Thymus (tissue), 11 donors: ENCODE measurements at regions not wholly inside any gene's neighbourhood (a gene's known extent, or its start where the extent isn't known, plus 50 kb on each side); places are given as distances from the start of the nearest gene placed in this dataset.
"Not testable (repeated sequence)": the region's sequence is repeated elsewhere in the genome, so short reads cannot be mapped to it uniquely, and the experiment has no call there.

Source experiments
- DNase-seq, 9 donors: peaks; one replicate each; pipeline ENCODE4 v3.0.0-alpha.2; 2013; ENCODE audit warnings: low spot score in 9 of 9, low read depth in 6 of 9, missing footprints in 1 of 9
- H3K27ac ChIP-seq, 2 donors: one replicate each; pipeline ENCODE4 v1.5.1; 2013; ENCODE audit warnings: control low read depth in 1 of 2, low read depth in 1 of 2, low read length in 1 of 2, mild to moderate bottlenecking in 1 of 2, moderate library complexity in 1 of 2
- H3K27me3 ChIP-seq, 2 donors: one replicate each; pipeline ENCODE4 v1.5.1; 2013; ENCODE audit warnings: low read length in 1 of 2; ENCODE audit not compliant: control insufficient read depth in 2 of 2, insufficient read depth in 1 of 2
- H3K36me3 ChIP-seq, 2 donors: one replicate each; pipeline ENCODE4 v1.5.1; 2013; ENCODE audit warnings: low read length in 1 of 2, mild to moderate bottlenecking in 1 of 2, moderate library complexity in 1 of 2; ENCODE audit not compliant: control insufficient read depth in 2 of 2, insufficient read depth in 2 of 2
- H3K4me1 ChIP-seq, 2 donors: one replicate each; pipeline ENCODE4 v1.5.1; 2013; ENCODE audit warnings: low read length in 2 of 2; ENCODE audit not compliant: control insufficient read depth in 2 of 2, insufficient read depth in 2 of 2
- H3K4me3 ChIP-seq, 2 donors: one replicate each; pipeline ENCODE4 v1.5.1; 2013; ENCODE audit warnings: low read length in 2 of 2, control low read depth in 1 of 2, mild to moderate bottlenecking in 1 of 2
- H3K9me3 ChIP-seq, 2 donors: one replicate each; pipeline ENCODE4 v1.5.1; 2013; ENCODE audit warnings: low read length in 1 of 2, mild to moderate bottlenecking in 1 of 2; ENCODE audit not compliant: control insufficient read depth in 2 of 2, insufficient read depth in 1 of 2
- WGBS: extraction: QIAGEN DNeasy Blood & Tissue Kit; methylation state at CpG from one replicate; pipeline ENCODE4 v1.1.7; 2013; 5-methylcytosine and 5-hydroxymethylcytosine counted together
- donor health status: healthy.

- H3K4me1 ChIP-seq = no peaks in the 10 kb centered on the region
- H3K9me3 ChIP-seq = peaks cover 0 to 21% of the 10 kb centered on the region in 2 donors
- no peaks in the 10 kb centered on the region for H3K36me3 ChIP-seq
- WGBS = 89% methylated on average over 3 of the region's 3 CpGs
- no peak overlapping the region for H3K27ac ChIP-seq
- DNase-seq = no peak
- no peaks in the 10 kb centered on the region for H3K27me3 ChIP-seq
- H3K4me3 ChIP-seq = no peak overlapping the region
Measured at GRCh38 chr7:153408360-153409335, 643.5 kb upstream of the DPP6 start.

- not testable (repeated sequence) for H3K4me3 ChIP-seq, H3K27ac ChIP-seq, H3K36me3 ChIP-seq, H3K27me3 ChIP-seq, H3K4me1 ChIP-seq, DNase-seq
- WGBS = 92% methylated on average over 10 of the region's 10 CpGs
- H3K9me3 ChIP-seq = peaks cover 0 to 22% of the 10 kb centered on the region in 2 donors
Measured at GRCh38 chr7:153409567-153410342, 642.4 kb upstream of the DPP6 start.

DNA sequence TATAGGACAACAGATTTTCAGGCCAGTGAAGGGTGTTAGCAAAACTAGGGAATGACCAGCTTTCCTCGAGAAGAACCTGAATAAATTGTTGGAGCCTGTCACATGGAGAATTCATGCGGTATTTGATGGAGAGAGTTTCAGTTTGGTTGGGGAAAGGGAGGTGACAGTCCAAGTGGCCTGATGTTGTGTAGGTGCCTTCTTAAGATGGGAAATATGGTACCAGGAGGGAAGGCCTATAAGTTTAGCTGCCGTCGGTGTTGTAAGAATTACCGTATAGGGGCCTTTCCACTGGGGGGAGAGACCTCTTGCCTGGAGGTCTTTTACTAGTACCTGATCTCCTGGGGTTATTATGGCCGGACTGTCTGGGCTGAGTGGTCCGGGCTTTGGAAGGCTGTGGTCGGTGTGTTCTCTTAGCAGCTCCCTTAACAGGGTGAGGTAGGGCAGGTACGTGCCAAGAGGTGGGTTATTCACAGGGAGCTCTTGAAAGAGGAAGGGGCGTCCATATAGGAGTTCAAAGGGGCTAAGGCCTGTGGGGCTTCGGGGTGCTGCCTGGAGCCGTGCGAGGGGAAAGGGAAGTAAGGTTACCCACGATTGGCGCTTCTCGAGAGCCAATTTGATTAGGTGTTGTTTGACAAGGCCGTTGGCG, 641.1 kb upstream of the DPP6 start:
- WGBS = 93% methylated on average over 18 of the region's 18 CpGs
- not testable (repeated sequence) for H3K27me3 ChIP-seq, DNase-seq

GRCh38 chr7:153412114-153412823, 639.9 kb upstream of the DPP6 start:
- not testable (repeated sequence) for H3K36me3 ChIP-seq, H3K27ac ChIP-seq, H3K27me3 ChIP-seq, DNase-seq, H3K4me3 ChIP-seq, H3K4me1 ChIP-seq
- H3K9me3 ChIP-seq = peaks cover 0 to 22% of the 10 kb centered on the region in 2 donors
- WGBS = 94% methylated on average over 26 of the region's 26 CpGs

More for the DNA sequence above, 641.1 kb upstream of the DPP6 start:
- H3K4me3 ChIP-seq, H3K36me3 ChIP-seq, H3K4me1 ChIP-seq, H3K27ac ChIP-seq: not testable (repeated sequence)
- H3K9me3 ChIP-seq = peaks cover 0 to 22% of the 10 kb centered on the region in 2 donors

- H3K4me1 ChIP-seq, H3K4me3 ChIP-seq, H3K27me3 ChIP-seq, H3K36me3 ChIP-seq, DNase-seq, H3K27ac ChIP-seq: not testable (repeated sequence)
- 96% methylated on average over 16 of the region's 16 CpGs for WGBS
- peaks cover 0 to 22% of the 10 kb centered on the region in 2 donors for H3K9me3 ChIP-seq
Measured at GRCh38 chr7:153412824-153413198, 639.4 kb upstream of the DPP6 start.

DNA sequence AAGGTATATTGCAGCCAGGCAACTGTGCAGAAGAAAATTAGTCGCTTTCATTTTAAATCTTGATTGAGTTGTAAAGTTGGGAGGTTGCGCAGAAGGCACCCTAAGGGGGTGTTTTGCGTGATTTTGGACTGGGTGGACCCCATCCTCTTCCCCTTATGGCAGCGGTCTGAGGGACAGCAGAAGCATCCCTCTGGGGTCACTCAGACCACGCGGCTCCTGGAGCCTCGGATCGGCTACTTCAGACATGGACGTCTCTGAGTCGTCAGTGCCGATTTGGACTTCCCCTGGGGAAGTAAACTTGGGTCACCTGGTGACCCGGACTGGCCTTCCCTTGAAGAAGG, 639.0 kb upstream of the DPP6 start:
- WGBS = 91% methylated on average over 12 of the region's 12 CpGs
- no peaks in the 10 kb centered on the region for H3K4me1 ChIP-seq

GRCh38 chr7:153413540-153414287, 638.5 kb upstream of the DPP6 start:
- H3K36me3 ChIP-seq = no peaks in the 10 kb centered on the region
- no peaks in the 10 kb centered on the region for H3K27me3 ChIP-seq
- H3K4me3 ChIP-seq = no peak overlapping the region
- no peak overlapping the region for H3K27ac ChIP-seq
- peaks cover 0 to 22% of the 10 kb centered on the region in 2 donors for H3K9me3 ChIP-seq
- WGBS = 93% methylated on average over 28 of the region's 28 CpGs
- no peak for DNase-seq
- H3K4me1 ChIP-seq = no peaks in the 10 kb centered on the region

More for the DNA sequence above, 639.0 kb upstream of the DPP6 start:
- Histone ChIP-seq H3K27ac (no peak overlapping the region), H3K4me3 (no peak overlapping the region), H3K27me3 (no peaks in the 10 kb centered on the region), H3K36me3 (no peaks in the 10 kb centered on the region), H3K9me3 (peaks cover 0 to 22% of the 10 kb centered on the region in 2 donors)
- no peak for DNase-seq

- no peak overlapping the region for H3K4me3 ChIP-seq
- H3K27me3 ChIP-seq = no peaks in the 10 kb centered on the region
- no peaks in the 10 kb centered on the region for H3K36me3 ChIP-seq
- no peak for DNase-seq
- H3K9me3 ChIP-seq = peaks cover 0 to 22% of the 10 kb centered on the region in 2 donors
- H3K4me1 ChIP-seq = no peaks in the 10 kb centered on the region
- H3K27ac ChIP-seq = no peak overlapping the region
Measured at GRCh38 chr7:153414288-153414629, 637.9 kb upstream of the DPP6 start.
